Stimulated activated CD4-positive, alpha-beta T cell treated with anti-CD3 and anti-CD28 coated beads, TNF-alpha, amount 100 ng/mL, for 48 hours (primary cell): ENCODE measurements at regions not wholly inside any gene's neighbourhood (a gene's known extent, or its start where the extent isn't known, plus 50 kb on each side); places are given as distances from the start of the nearest gene placed in this dataset.

Source experiments
- DNase-seq, 3 donors: peaks; one replicate each; pipeline ENCODE4 v3.0.0-alpha.2; 2020; ENCODE audit warnings: low read depth in 3 of 3

DNA sequence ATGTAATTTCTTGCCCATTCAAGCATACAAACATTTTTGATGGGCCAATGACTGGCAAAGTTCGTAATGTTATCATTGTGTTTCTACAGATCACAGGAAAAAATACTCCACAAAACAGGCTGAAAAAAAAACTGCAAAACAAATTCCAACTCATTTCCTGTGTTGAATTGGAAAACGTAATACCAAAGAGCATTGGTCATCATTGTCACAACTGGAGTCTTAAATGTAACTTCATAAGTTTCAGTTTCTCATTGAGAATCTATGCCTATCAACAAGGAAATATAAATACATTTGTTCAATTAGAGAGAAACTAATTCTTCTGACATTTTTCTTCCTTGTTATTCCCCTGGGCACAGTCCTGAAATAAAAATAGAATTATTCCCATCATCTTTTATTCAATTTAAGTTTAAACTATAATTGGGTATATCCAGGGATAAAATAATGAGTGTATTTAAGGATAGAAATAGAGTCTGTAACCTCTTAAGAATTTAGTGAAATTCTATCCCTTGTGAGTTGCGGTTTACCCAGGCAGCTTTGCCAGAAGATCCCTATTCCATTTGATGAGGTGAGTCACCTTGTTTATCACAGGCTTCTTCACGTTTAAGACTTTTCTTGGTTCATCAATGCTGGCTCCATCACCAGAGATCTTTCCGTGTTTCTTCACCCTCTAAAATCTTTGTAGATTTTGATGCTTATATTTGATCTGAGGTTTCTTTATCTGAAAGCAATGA lies 112.7 kb upstream of the ITGA1 start:
- DNase-seq: no peak

GRCh38 chr5:52682492-52682891 lies 105.2 kb upstream of the ITGA1 start:
- no peak for DNase-seq

DNA sequence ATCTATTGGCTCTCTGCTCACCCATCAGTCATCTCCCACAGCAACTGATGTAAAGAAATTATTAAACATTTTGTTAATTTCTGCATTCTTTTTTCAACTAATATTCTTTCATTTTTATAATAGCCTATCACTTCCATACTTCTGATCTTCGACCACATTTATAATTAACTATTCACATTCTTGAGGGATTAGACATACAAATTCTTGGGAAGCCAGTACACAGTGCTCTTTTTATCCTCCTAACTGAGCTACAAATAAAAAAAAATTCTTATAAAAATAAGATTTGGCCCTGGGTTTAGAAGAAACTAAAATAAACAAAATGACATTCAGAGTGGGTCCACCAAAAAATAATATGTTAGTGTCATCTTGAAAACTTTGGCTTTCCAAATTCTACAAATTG lies 103.7 kb upstream of the ITGA1 start:
- DNase-seq: no peak

DNA sequence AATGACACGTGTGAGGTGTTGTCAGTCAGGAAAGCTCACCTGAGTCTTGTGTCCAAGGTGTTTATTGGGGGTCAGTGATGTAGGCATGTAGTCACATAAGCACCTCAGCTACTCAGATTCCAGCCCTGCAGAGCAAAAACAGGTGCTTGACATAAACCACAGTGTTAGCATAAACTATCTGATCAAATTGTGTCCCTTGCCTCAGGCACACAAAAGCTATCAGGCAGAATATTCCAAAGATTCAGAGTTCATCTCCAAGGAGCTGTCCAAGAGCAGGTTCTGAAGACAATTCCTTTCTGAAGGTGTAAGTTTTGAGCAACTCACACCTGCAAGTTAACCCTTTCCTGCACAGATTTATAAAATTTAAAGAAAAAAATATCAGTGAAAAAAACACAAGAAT lies 102.2 kb upstream of the ITGA1 start:
- DNase-seq: no peak

- no peak for DNase-seq
Measured at GRCh38 chr5:52685971-52686370, 101.7 kb upstream of the ITGA1 start.

DNA sequence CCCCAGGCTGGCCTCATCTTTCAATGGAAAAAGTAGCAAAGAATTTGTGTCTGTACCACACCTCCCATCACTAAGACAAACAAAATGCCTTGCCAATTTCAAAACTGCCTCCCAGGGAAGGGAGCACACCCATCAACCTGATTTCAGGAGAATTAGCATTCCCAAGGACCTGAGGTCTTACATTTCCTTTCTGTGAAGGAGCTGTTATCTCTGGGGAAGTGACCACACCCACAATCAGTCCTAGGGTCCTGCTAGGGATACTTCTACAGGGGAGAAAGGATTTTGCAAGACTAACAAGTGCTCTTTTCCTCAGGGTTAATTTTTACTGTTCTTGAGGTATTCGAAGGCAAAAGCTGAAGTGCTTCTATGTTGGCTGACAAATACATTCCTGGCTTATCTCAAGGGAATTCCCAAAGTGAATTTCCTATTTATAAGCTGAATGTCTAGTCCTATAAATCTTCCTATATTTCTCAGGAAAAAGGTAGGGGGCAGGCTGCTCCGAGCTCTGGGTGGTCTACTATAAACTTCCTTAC lies 97.4 kb upstream of the ITGA1 start:
- DNase-seq: no peak

GRCh38 chr5:52692039-52692438 lies 95.7 kb upstream of the ITGA1 start:
- no peak for DNase-seq

- DNase-seq: no peak
Measured at GRCh38 chr5:52692606-52693005, 95.1 kb upstream of the ITGA1 start.

- no peak for DNase-seq
Measured at GRCh38 chr5:52693280-52693679, 94.4 kb upstream of the ITGA1 start.

- DNase-seq: no peak
Measured at GRCh38 chr5:52693836-52694235, 93.9 kb upstream of the ITGA1 start.

DNA sequence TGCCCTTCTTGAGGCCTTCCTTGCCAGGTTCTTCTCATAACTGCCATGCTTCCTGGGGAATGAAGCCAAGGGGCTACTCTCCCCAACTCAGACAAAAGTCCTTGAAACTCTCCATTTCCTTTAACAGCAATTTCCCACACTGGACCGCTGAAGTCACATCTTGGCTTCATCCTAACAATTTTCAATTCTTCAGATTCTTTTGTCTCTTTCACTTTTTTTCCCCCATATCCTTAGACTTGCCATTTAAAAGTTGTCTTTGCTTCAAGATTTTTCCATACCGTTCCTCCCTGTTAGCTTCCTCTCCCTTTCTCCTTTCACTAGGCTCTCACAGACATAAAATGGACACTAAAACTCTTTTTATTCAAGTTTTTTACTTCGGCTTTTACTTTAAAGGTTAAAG lies 93.1 kb upstream of the ITGA1 start:
- DNase-seq: no peak

DNA sequence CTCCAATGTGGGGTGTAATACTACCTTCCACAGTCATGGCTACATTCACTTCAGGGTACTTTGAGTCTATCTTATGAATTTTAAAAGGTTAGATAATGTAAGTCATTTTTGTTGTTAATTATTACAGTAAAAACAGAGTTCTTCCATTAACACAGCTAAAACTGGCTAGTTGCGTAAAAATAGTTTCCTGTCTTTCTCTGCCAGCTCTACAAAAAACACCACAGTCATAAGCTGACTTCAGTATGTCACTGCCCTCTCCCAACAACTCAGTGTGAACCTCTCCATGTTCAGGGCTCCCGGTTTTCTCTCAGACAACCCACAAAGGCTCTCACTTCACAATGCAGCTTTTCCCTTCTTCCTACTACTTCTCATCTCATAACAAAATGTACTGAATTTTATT lies 84.8 kb upstream of the ITGA1 start:
- DNase-seq: no peak

DNA sequence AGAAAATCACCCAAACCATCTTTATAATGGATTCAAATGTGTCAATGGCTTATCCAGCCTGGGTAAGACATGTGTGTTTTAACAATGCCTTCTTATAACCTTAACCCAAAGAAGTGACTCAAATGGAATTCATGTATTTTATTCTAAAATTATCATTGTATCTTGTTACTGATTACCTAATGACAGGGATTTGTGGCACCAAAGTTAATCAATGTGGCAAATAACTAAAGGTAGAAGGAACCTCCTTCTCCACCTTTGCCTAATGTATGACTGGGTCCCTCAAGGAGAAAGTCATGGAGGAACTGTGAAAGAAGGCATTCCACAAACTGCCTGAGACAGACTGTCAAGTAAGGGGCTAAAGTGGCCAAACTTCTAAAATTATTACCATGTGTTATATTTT lies 84.4 kb upstream of the ITGA1 start:
- DNase-seq: no peak

- no peak for DNase-seq
Measured at GRCh38 chr5:52705720-52706119, 82.0 kb upstream of the ITGA1 start.

GRCh38 chr5:52706775-52707174 lies 80.9 kb upstream of the ITGA1 start:
- no peak for DNase-seq

DNA sequence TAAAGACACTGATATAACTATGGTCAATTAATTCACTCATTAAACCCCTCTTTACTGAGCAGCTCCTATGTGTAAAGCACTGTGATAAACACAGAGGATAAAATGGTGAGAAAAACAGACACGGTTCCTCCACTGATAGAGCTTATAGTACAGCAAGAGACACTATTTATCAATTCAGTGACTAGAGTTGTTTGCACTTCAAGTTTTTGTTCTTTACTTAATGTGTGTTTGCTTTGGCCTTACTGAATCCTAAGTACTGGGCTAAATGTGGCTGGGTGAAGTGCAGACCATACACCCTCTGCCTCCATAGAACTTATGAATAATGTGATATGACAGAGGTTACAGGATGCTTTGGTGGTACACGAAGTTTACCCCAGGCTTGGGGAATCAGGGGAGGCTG lies 80.1 kb upstream of the ITGA1 start:
- DNase-seq: no peak

- no peak for DNase-seq
Measured at GRCh38 chr5:52708463-52708862, 79.3 kb upstream of the ITGA1 start.

GRCh38 chr5:52709167-52709925 lies 78.4 kb upstream of the ITGA1 start:
- DNase-seq: no peak

- no peak for DNase-seq
Measured at GRCh38 chr5:52710310-52710971, 77.3 kb upstream of the ITGA1 start.

GRCh38 chr5:52710972-52711596 lies 76.6 kb upstream of the ITGA1 start:
- DNase-seq: no peak

GRCh38 chr5:52712354-52712753 lies 75.4 kb upstream of the ITGA1 start:
- no peak for DNase-seq

- DNase-seq: peak in 2 of 3 donors; percentile 24 to 34
Measured at GRCh38 chr5:52725065-52725746, 62.5 kb upstream of the ITGA1 start.
